ENCODE measurements at regions not wholly inside any gene's neighbourhood (a gene's known extent, or its start where the extent isn't known, plus 50 kb on each side); places are given as distances from the start of the nearest gene placed in this dataset.
"Not testable (repeated sequence)": the region's sequence is repeated elsewhere in the genome, so short reads cannot be mapped to it uniquely, and the experiment has no call there.

GRCh38 chr11:23220086-23220485 lies 359.8 kb upstream of the CCDC179 start:
- TF ChIP-seq, protein P1, sequence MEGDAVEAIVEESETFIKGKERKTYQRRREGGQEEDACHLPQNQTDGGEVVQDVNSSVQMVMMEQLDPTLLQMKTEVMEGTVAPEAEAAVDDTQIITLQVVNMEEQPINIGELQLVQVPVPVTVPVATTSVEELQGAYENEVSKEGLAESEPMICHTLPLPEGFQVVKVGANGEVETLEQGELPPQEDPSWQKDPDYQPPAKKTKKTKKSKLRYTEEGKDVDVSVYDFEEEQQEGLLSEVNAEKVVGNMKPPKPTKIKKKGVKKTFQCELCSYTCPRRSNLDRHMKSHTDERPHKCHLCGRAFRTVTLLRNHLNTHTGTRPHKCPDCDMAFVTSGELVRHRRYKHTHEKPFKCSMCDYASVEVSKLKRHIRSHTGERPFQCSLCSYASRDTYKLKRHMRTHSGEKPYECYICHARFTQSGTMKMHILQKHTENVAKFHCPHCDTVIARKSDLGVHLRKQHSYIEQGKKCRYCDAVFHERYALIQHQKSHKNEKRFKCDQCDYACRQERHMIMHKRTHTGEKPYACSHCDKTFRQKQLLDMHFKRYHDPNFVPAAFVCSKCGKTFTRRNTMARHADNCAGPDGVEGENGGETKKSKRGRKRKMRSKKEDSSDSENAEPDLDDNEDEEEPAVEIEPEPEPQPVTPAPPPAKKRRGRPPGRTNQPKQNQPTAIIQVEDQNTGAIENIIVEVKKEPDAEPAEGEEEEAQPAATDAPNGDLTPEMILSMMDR (IDR thresholded peaks at IDR 0.05), result not testable (repeated sequence)
- TF ChIP-seq POLR2A (IDR thresholded peaks at IDR 0.05), result not testable (repeated sequence)
